ENCODE measurements at regions not wholly inside any gene's neighbourhood (a gene's known extent, or its start where the extent isn't known, plus 50 kb on each side); places are given as distances from the start of the nearest gene placed in this dataset.

DNA sequence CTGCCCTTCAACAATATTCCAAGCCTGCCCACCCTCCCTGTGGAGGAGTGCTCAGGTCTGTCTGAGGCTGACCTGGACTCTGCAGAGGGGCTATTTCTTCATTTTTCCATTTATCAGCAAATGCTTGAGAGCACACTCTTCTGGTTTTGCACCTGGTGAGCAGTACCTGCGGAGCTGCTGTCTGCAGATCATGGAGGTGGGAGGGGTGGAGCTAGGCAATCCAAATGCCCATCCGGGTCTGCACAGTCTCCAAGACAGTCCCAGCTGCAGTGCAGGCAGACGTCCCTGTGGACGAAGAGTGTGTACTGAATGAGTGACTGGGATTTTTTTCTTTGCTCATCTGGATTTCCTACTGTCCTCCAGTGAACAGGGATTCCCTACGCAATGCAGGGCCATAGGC is 239.8 kb downstream of the IRX2 start:
- no peak overlapping the region for H3K4me2 ChIP-seq (ENCODE audit: insufficient read depth, low read length)
- no peaks in the 10 kb centered on the region for H3K27me3 ChIP-seq (ENCODE audit: control insufficient read depth in 2 of 2, insufficient read depth in 2 of 2, low read length in 2 of 2)
- no peak overlapping the region for H2AFZ ChIP-seq (ENCODE audit: low read depth, low read length)
- no peak for FAIRE-seq
- H4K20me1 ChIP-seq (replicated peaks; ENCODE audit: control insufficient read depth, extremely low read depth, insufficient read depth, low read length) = no peaks in the 10 kb centered on the region
- TF ChIP-seq EZH2 (IDR thresholded peaks at IDR 0.05; ENCODE audit: borderline replicate concordance, low read depth, low read length, severe bottlenecking) (no peak), CTCF (IDR thresholded peaks at IDR 0.05; ENCODE audit: extremely low read depth in 1 of 2, insufficient read depth in 1 of 2, low read depth in 1 of 2, low read length in 2 of 2) (no peak), FOS (IDR thresholded peaks at IDR 0.05; ENCODE audit: borderline replicate concordance, insufficient read depth, low read length) (no peak), JUN (IDR thresholded peaks at IDR 0.05; ENCODE audit: borderline replicate concordance, insufficient read depth, insufficient read length, low read depth) (no peak), POLR2AphosphoS5 (IDR thresholded peaks at IDR 0.05; ENCODE audit: insufficient read depth, low read depth, low read length) (no peak), MYC (IDR thresholded peaks at IDR 0.05; ENCODE audit: low read depth, low read length) (no peak), GATA2 (IDR thresholded peaks at IDR 0.05; ENCODE audit: insufficient read depth, insufficient read length, low read depth, low read length) (no peak), POLR2A (IDR thresholded peaks at IDR 0.05; ENCODE audit: low read depth, low read length) (no peak), MAX (IDR thresholded peaks at IDR 0.05; ENCODE audit: insufficient read depth, insufficient read length) (no peak)
- H3K4me1 ChIP-seq (ENCODE audit: control insufficient read depth, extremely low read depth, insufficient read depth, low read length) = no peaks in the 10 kb centered on the region
- H3K4me3 ChIP-seq (replicated peaks in 1 of 3; ENCODE audit: insufficient read depth in 1 of 3, low read depth in 1 of 3, low read length in 3 of 3) = no peak overlapping the region
- no TSS peak for BruUV-seq (replicated peaks)
- H3K36me3 ChIP-seq (ENCODE audit: control insufficient read depth in 2 of 2, extremely low read depth in 1 of 2, insufficient read depth in 2 of 2, low read length in 2 of 2) = no peaks in the 10 kb centered on the region
- no peaks in the 10 kb centered on the region for H3K9me1 ChIP-seq (replicated peaks; ENCODE audit: control insufficient read depth, extremely low read depth, insufficient read depth, low read length)
- dilution Hi-C loops (cut with MboI; ENCODE audit: extremely low pct_ligation_motif_present, low sequenced_read_pairs) (no loop called here), intact Hi-C loops (cut with micrococcal nuclease) (no loop called here)
- peaks cover 19% of the 10 kb centered on the region for H3K9me3 ChIP-seq (replicated peaks; ENCODE audit: control insufficient read depth, insufficient read depth, low read length)
- H3K79me2 ChIP-seq (ENCODE audit: control insufficient read depth, insufficient read depth, low read length) = no peaks in the 10 kb centered on the region
- no peak overlapping the region for H3K27ac ChIP-seq (ENCODE audit: insufficient read depth, low read depth, low read length)
- no peak overlapping the region for H3K9ac ChIP-seq (replicated peaks; ENCODE audit: extremely low read depth, insufficient read depth, low read length)
- ChIA-PET POLR2A (no interaction called here), CTCF (no interaction called here)
- DNase-seq (ENCODE audit: low read depth, low spot score) = no peak

Measured in endothelial cell of umbilical vein (primary cell).